ENCODE measurements at regions not wholly inside any gene's neighbourhood (a gene's known extent, or its start where the extent isn't known, plus 50 kb on each side); places are given as distances from the start of the nearest gene placed in this dataset.

GRCh38 chr9:87792831-87793288 lies 66.9 kb downstream of the CTSL start:
- no peaks in the 10 kb centered on the region for H3K79me2 ChIP-seq (ENCODE audit: insufficient read depth, low read depth, low read length)
- no peak overlapping the region for H2AFZ ChIP-seq (ENCODE audit: low read length)
- no peak for TF ChIP-seq EZH2phosphoT487 (IDR thresholded peaks at IDR 0.05; ENCODE audit: borderline replicate concordance, low read depth, low read length)
- 0 out of 2 replicates have a peak, but pooled peaks have one; percentile 13 for TF ChIP-seq CTCF (conservative IDR thresholded peaks at IDR 0.05; ENCODE audit: low read length)
- ChIA-PET POLR2A (no interaction called here), CTCF (ENCODE audit: unreplicated experiment) (no interaction called here)
- H3K9me3 ChIP-seq (ENCODE audit: low read length): no peaks in the 10 kb centered on the region
- DNase-seq (ENCODE audit: low spot score): peak; percentile 6
- no peak overlapping the region for H3K27ac ChIP-seq (ENCODE audit: low read depth, low read length, poor library complexity, severe bottlenecking)
- H3K9me2 ChIP-seq (ENCODE audit: insufficient read depth, low read length): no peaks in the 10 kb centered on the region
- H4K20me1 ChIP-seq (ENCODE audit: insufficient read depth, low read length): no peaks in the 10 kb centered on the region
- no peak overlapping the region for H3K4me3 ChIP-seq (ENCODE audit: low read depth, low read length, poor library complexity, severe bottlenecking)
- no TSS peak for BruUV-seq (replicated peaks)
- no peaks in the 10 kb centered on the region for H3K4me1 ChIP-seq (ENCODE audit: insufficient read depth, low read length, poor library complexity, severe bottlenecking)
- no peak overlapping the region for H3K4me2 ChIP-seq (ENCODE audit: low read length)
- no peaks in the 10 kb centered on the region for H3K36me3 ChIP-seq (ENCODE audit: insufficient read depth, low read length)
- intact Hi-C loops (cut with micrococcal nuclease; ENCODE audit: unreplicated experiment): no loop called here

GRCh38 chr9:87793292-87793691 lies 67.4 kb downstream of the CTSL start:
- Histone ChIP-seq H3K27ac (ENCODE audit: low read depth, low read length, poor library complexity, severe bottlenecking) (no peak overlapping the region), H3K9me2 (ENCODE audit: insufficient read depth, low read length) (no peaks in the 10 kb centered on the region), H3K79me2 (ENCODE audit: insufficient read depth, low read depth, low read length) (no peaks in the 10 kb centered on the region), H3K4me3 (ENCODE audit: low read depth, low read length, poor library complexity, severe bottlenecking) (no peak overlapping the region), H2AFZ (ENCODE audit: low read length) (no peak overlapping the region), H4K20me1 (ENCODE audit: insufficient read depth, low read length) (no peaks in the 10 kb centered on the region), H3K9me3 (ENCODE audit: low read length) (no peaks in the 10 kb centered on the region), H3K4me1 (ENCODE audit: insufficient read depth, low read length, poor library complexity, severe bottlenecking) (no peaks in the 10 kb centered on the region), H3K36me3 (ENCODE audit: insufficient read depth, low read length) (no peaks in the 10 kb centered on the region), H3K4me2 (ENCODE audit: low read length) (no peak overlapping the region)
- ChIA-PET POLR2A (interaction anchor here (0.6 kb wide), 1 partner anchor 27 kb away, joined by 3 read pairs; no protein-coding TSS in a partner anchor), CTCF (ENCODE audit: unreplicated experiment) (no interaction called here)
- no peak for DNase-seq (ENCODE audit: low spot score)
- intact Hi-C loops (cut with micrococcal nuclease; ENCODE audit: unreplicated experiment): no loop called here
- no TSS peak for BruUV-seq (replicated peaks)
- TF ChIP-seq CTCF (conservative IDR thresholded peaks at IDR 0.05; ENCODE audit: low read length) (no peak), EZH2phosphoT487 (IDR thresholded peaks at IDR 0.05; ENCODE audit: borderline replicate concordance, low read depth, low read length) (no peak)

GRCh38 chr9:87795178-87795577 lies 69.3 kb downstream of the CTSL start:
- no peak for TF ChIP-seq CTCF (conservative IDR thresholded peaks at IDR 0.05; ENCODE audit: low read length)
- TF ChIP-seq EZH2phosphoT487 (IDR thresholded peaks at IDR 0.05; ENCODE audit: borderline replicate concordance, low read depth, low read length): no peak
- no TSS peak for BruUV-seq (replicated peaks)
- intact Hi-C loops (cut with micrococcal nuclease; ENCODE audit: unreplicated experiment): no loop called here
- H3K36me3 ChIP-seq (ENCODE audit: insufficient read depth, low read length): no peaks in the 10 kb centered on the region
- H3K4me3 ChIP-seq (ENCODE audit: low read depth, low read length, poor library complexity, severe bottlenecking): no peak overlapping the region
- DNase-seq (ENCODE audit: low spot score): no peak
- H3K4me2 ChIP-seq (ENCODE audit: low read length): no peak overlapping the region
- H3K79me2 ChIP-seq (ENCODE audit: insufficient read depth, low read depth, low read length): no peaks in the 10 kb centered on the region
- no peak overlapping the region for H3K27ac ChIP-seq (ENCODE audit: low read depth, low read length, poor library complexity, severe bottlenecking)
- no peaks in the 10 kb centered on the region for H3K4me1 ChIP-seq (ENCODE audit: insufficient read depth, low read length, poor library complexity, severe bottlenecking)
- H2AFZ ChIP-seq (ENCODE audit: low read length): no peak overlapping the region
- H3K9me2 ChIP-seq (ENCODE audit: insufficient read depth, low read length): no peaks in the 10 kb centered on the region
- CTCF ChIA-PET (ENCODE audit: unreplicated experiment): no interaction called here
- no peaks in the 10 kb centered on the region for H3K9me3 ChIP-seq (ENCODE audit: low read length)
- no peaks in the 10 kb centered on the region for H4K20me1 ChIP-seq (ENCODE audit: insufficient read depth, low read length)
- POLR2A ChIA-PET: no interaction called here
